ENCODE measurements at regions not wholly inside any gene's neighbourhood (a gene's known extent, or its start where the extent isn't known, plus 50 kb on each side); places are given as distances from the start of the nearest gene placed in this dataset.
A peak's percentile ranks its signal among the peaks of the same experiment; 100 is the strongest.

- peak in 1 of 2 donors; percentile 80 for DNase-seq (ENCODE audit: low spot score in 2 of 2)
- intact Hi-C loops (cut with DNase I; ENCODE audit: low total_unique reads) = no loop called here
- no peak overlapping the region for H3K4me3 ChIP-seq (ENCODE audit: low read depth, poor library complexity, severe bottlenecking)
- 58 to 62% methylated on average over 10 of the region's 10 CpGs for WGBS, 2 donors
- no peak for TF ChIP-seq POLR2A (IDR thresholded peaks at IDR 0.05)
- TF ChIP-seq, protein P1, sequence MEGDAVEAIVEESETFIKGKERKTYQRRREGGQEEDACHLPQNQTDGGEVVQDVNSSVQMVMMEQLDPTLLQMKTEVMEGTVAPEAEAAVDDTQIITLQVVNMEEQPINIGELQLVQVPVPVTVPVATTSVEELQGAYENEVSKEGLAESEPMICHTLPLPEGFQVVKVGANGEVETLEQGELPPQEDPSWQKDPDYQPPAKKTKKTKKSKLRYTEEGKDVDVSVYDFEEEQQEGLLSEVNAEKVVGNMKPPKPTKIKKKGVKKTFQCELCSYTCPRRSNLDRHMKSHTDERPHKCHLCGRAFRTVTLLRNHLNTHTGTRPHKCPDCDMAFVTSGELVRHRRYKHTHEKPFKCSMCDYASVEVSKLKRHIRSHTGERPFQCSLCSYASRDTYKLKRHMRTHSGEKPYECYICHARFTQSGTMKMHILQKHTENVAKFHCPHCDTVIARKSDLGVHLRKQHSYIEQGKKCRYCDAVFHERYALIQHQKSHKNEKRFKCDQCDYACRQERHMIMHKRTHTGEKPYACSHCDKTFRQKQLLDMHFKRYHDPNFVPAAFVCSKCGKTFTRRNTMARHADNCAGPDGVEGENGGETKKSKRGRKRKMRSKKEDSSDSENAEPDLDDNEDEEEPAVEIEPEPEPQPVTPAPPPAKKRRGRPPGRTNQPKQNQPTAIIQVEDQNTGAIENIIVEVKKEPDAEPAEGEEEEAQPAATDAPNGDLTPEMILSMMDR (IDR thresholded peaks at IDR 0.05) = no peak
Measured at GRCh38 chr11:134542401-134543165, 130.5 kb upstream of the B3GAT1 start.

- 58 to 91% methylated on average over 2 to 4 of the region's 4 CpGs for WGBS, 2 donors
- peak in 1 of 2 donors; percentile 65 for DNase-seq (ENCODE audit: low spot score in 2 of 2)
Measured at GRCh38 chr11:134541951-134542350, 129.9 kb upstream of the B3GAT1 start.

GRCh38 chr11:134541355-134541754 lies 129.3 kb upstream of the B3GAT1 start:
- 82 to 84% methylated on average over 6 of the region's 6 CpGs for WGBS, 2 donors
- intact Hi-C loops (cut with DNase I; ENCODE audit: low total_unique reads) = no loop called here
- DNase-seq (ENCODE audit: low spot score in 2 of 2) = peak in 1 of 2 donors; percentile 74
- TF ChIP-seq, protein P1 (IDR thresholded peaks at IDR 0.05) = no peak
- no peak for TF ChIP-seq POLR2A (IDR thresholded peaks at IDR 0.05)
- H3K4me3 ChIP-seq (ENCODE audit: low read depth, poor library complexity, severe bottlenecking) = no peak overlapping the region

More at GRCh38 chr11:134541951-134542350, 129.9 kb upstream of the B3GAT1 start:
- intact Hi-C loops (cut with DNase I; ENCODE audit: low total_unique reads) = no loop called here
- TF ChIP-seq POLR2A (IDR thresholded peaks at IDR 0.05) = no peak
- TF ChIP-seq, protein P1 (IDR thresholded peaks at IDR 0.05) = no peak
- H3K4me3 ChIP-seq (ENCODE audit: low read depth, poor library complexity, severe bottlenecking) = no peak overlapping the region

- WGBS, 2 donors = 86 to 87% methylated on average over 4 of the region's 4 CpGs
- no peak overlapping the region for H3K4me3 ChIP-seq (ENCODE audit: low read depth, poor library complexity, severe bottlenecking)
- TF ChIP-seq, protein P1 (IDR thresholded peaks at IDR 0.05) = no peak
- no peak for TF ChIP-seq POLR2A (IDR thresholded peaks at IDR 0.05)
- intact Hi-C loops (cut with DNase I; ENCODE audit: low total_unique reads) = no loop called here
- peak in 1 of 2 donors; percentile 45 for DNase-seq (ENCODE audit: low spot score in 2 of 2)
Measured at GRCh38 chr11:134539285-134539684, 127.2 kb upstream of the B3GAT1 start.

DNA sequence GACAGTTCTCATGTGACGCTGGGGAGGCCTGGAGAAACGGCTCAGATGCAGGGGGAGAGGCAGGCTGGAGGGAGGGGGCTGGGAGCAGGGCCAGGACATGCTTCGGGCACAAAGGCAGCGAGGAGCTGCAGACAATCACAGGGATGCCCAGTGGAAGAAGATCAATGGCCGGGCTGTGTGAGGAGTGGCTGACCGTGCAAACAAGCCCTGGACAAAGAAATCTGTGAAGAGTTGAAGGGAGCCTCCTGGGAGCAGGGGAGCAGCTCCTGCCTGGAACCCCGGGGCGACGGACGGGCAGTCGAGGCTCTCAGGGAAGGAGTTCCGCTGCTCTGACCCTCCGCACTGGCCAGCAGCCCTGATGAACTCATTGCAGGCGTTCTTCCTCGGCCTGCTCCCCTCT lies 126.7 kb upstream of the B3GAT1 start:
- intact Hi-C loops (cut with DNase I; ENCODE audit: low total_unique reads) = no loop called here
- 69 to 70% methylated on average over 15 of the region's 15 CpGs for WGBS, 2 donors
- TF ChIP-seq POLR2A (IDR thresholded peaks at IDR 0.05) = no peak
- TF ChIP-seq, protein P1 (IDR thresholded peaks at IDR 0.05) = no peak
- H3K4me3 ChIP-seq (ENCODE audit: low read depth, poor library complexity, severe bottlenecking) = no peak overlapping the region
- DNase-seq (ENCODE audit: low spot score in 2 of 2) = peak in 1 of 2 donors; percentile 76

All from lower leg skin (tissue), 4 donors.